ENCODE measurements at regions not wholly inside any gene's neighbourhood (a gene's known extent, or its start where the extent isn't known, plus 50 kb on each side); places are given as distances from the start of the nearest gene placed in this dataset.

DNA sequence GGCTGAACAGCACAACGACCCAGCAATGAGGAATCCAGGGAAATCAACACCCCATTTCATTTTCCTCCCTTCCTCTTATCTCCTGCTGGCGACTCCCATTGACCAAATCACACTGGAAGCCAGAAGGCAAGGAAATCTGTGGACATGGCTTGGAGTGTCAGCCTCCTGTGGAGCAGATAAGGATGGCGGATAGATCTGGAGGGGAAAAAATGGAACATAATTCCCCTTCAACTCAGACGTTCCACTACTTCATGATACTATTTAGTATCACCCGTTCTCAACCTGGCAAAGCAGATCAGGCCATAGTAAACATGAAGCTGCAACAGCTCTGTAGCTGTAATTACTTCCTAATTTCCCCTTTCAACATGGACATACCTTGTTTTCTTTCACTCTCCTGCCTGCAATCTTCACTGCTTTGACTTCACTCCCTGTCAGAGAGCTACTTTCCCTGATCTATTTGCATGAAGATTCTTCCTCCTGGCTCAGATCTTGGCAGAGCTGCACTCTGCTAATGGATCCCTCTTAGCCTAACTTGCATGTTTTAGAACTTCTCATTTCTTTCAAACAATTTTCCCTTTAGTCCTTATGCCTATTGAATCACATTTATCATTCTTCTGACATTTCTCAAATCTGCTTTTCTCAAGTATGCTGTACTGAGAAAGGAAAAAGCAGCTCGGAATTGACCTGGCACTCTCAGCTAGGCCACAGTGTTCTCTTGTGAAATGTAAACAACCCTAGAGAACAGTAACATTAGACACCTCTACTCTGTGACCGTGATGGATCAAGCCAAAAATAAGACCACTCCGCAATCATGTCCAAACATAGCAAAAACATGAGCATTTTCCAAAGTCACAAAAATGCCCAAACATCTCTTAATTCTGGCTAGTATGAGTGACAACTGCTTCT is 135.1 kb downstream of the ETNK1 start:
- Histone ChIP-seq H2BK15ac (replicated peaks; ENCODE audit: low read depth) (no peak overlapping the region), H3K18ac (ENCODE audit: low read length) (peak overlapping the region; percentile 7), H3K4me3 (ENCODE audit: low read length) (no peak overlapping the region), H3K9ac (ENCODE audit: low read length) (no peak overlapping the region), H3K56ac (ENCODE audit: low read length) (no peak overlapping the region), H2AK5ac (ENCODE audit: low read length) (no peak overlapping the region), H3K4me1 (ENCODE audit: control insufficient read depth, low read depth, low read length) (no peaks in the 10 kb centered on the region), H3K79me2 (ENCODE audit: control insufficient read depth, insufficient read depth, low read length) (no peaks in the 10 kb centered on the region), H2BK120ac (ENCODE audit: low read depth, low read length) (peak overlapping the region; percentile 39), H3K36me3 (ENCODE audit: control insufficient read depth, insufficient read depth, low read length) (no peaks in the 10 kb centered on the region), H3K27ac (ENCODE audit: low read depth, low read length) (peak overlapping the region; percentile 27), H4K8ac (ENCODE audit: low read depth, low read length) (no peak overlapping the region), H3K27me3 (ENCODE audit: insufficient read depth, low read length, poor library complexity) (no peaks in the 10 kb centered on the region), H3K4ac (ENCODE audit: low read depth, low read length) (no peak overlapping the region), H3K79me1 (ENCODE audit: low read length) (no peaks in the 10 kb centered on the region), H2BK5ac (ENCODE audit: low read length) (no peak overlapping the region), H3K23ac (ENCODE audit: low read length) (no peak overlapping the region), H3K4me2 (ENCODE audit: low read length) (no peak overlapping the region), H4K5ac (ENCODE audit: low read length) (no peak overlapping the region)
- no CpG with 5 or more reads among the region's 8 CpGs for WGBS (ENCODE audit: extremely low coverage, insufficient coverage, low lambda C conversion rate)
- peak; percentile 90 for DNase-seq

DNA sequence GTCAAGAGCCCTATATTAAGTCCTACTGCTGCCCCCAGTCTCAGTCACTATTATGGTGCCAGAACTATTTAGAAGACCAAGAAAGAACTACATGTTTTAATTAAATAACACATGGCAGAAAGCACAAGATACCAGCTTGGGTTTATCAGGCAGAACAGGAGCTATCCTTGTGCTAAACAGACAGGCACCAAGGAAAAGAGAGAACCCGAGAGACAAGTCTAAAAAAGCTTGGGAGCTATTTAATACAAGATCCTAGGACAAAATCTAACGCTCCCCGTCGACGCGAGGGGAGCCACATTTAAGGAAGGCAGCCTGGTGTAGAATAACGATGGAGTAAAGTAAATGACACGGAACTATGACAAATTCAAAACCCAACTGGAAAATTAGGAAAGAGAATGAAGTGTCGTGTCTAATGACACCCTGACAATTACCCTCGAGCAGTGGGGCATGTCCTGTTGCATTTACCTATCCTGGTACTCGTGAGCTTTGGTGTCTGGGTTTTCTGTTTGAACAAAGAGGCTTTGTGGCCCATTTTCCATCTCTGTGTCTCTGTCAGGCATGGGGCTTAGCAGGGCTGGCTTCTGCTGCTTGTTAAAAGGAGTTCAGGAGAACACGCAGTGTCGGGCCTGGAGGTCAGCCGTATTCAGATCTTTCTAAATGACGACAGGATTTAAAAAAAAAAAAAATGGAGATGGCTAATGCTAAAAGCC is 140.6 kb downstream of the ETNK1 start:
- Histone ChIP-seq H3K4ac (ENCODE audit: low read depth, low read length) (peak overlapping the region; percentile 43), H3K27me3 (ENCODE audit: insufficient read depth, low read length, poor library complexity) (no peaks in the 10 kb centered on the region), H3K36me3 (ENCODE audit: control insufficient read depth, insufficient read depth, low read length) (no peaks in the 10 kb centered on the region), H2AK5ac (ENCODE audit: low read length) (no peak overlapping the region), H3K23ac (ENCODE audit: low read length) (no peak overlapping the region), H3K79me1 (ENCODE audit: low read length) (no peaks in the 10 kb centered on the region), H4K5ac (ENCODE audit: low read length) (no peak overlapping the region), H3K4me2 (ENCODE audit: low read length) (no peak overlapping the region), H2BK5ac (ENCODE audit: low read length) (no peak overlapping the region), H3K9ac (ENCODE audit: low read length) (no peak overlapping the region), H3K4me1 (ENCODE audit: control insufficient read depth, low read depth, low read length) (no peaks in the 10 kb centered on the region), H3K4me3 (ENCODE audit: low read length) (no peak overlapping the region), H2BK120ac (ENCODE audit: low read depth, low read length) (no peak overlapping the region), H3K79me2 (ENCODE audit: control insufficient read depth, insufficient read depth, low read length) (no peaks in the 10 kb centered on the region), H3K18ac (ENCODE audit: low read length) (no peak overlapping the region), H3K27ac (ENCODE audit: low read depth, low read length) (no peak overlapping the region), H3K56ac (ENCODE audit: low read length) (no peak overlapping the region), H2BK15ac (replicated peaks; ENCODE audit: low read depth) (no peak overlapping the region), H4K8ac (ENCODE audit: low read depth, low read length) (no peak overlapping the region)
- DNase-seq: no peak
- no CpG with 5 or more reads among the region's 15 CpGs for WGBS (ENCODE audit: extremely low coverage, insufficient coverage, low lambda C conversion rate)

GRCh38 chr12:22766911-22767420 is 142.0 kb downstream of the ETNK1 start:
- no peak overlapping the region for H2BK120ac ChIP-seq (ENCODE audit: low read depth, low read length)
- no peak overlapping the region for H3K4ac ChIP-seq (ENCODE audit: low read depth, low read length)
- no peaks in the 10 kb centered on the region for H3K36me3 ChIP-seq (ENCODE audit: control insufficient read depth, insufficient read depth, low read length)
- H3K4me2 ChIP-seq (ENCODE audit: low read length): no peak overlapping the region
- H3K9ac ChIP-seq (ENCODE audit: low read length): no peak overlapping the region
- DNase-seq: no peak
- H3K27ac ChIP-seq (ENCODE audit: low read depth, low read length): no peak overlapping the region
- H2BK15ac ChIP-seq (replicated peaks; ENCODE audit: low read depth): no peak overlapping the region
- no peak overlapping the region for H2AK5ac ChIP-seq (ENCODE audit: low read length)
- H4K8ac ChIP-seq (ENCODE audit: low read depth, low read length): no peak overlapping the region
- H4K5ac ChIP-seq (ENCODE audit: low read length): no peak overlapping the region
- H3K56ac ChIP-seq (ENCODE audit: low read length): no peak overlapping the region
- H2BK5ac ChIP-seq (ENCODE audit: low read length): no peak overlapping the region
- H3K27me3 ChIP-seq (ENCODE audit: insufficient read depth, low read length, poor library complexity): no peaks in the 10 kb centered on the region
- no peak overlapping the region for H3K4me3 ChIP-seq (ENCODE audit: low read length)
- H3K79me2 ChIP-seq (ENCODE audit: control insufficient read depth, insufficient read depth, low read length): no peaks in the 10 kb centered on the region
- no peaks in the 10 kb centered on the region for H3K4me1 ChIP-seq (ENCODE audit: control insufficient read depth, low read depth, low read length)
- no peaks in the 10 kb centered on the region for H3K79me1 ChIP-seq (ENCODE audit: low read length)
- no peak overlapping the region for H3K23ac ChIP-seq (ENCODE audit: low read length)
- no peak overlapping the region for H3K18ac ChIP-seq (ENCODE audit: low read length)
- WGBS (ENCODE audit: extremely low coverage, insufficient coverage, low lambda C conversion rate): no CpG with 5 or more reads among the region's 7 CpGs

- Histone ChIP-seq H3K18ac (ENCODE audit: low read length) (no peak overlapping the region), H3K79me2 (ENCODE audit: control insufficient read depth, insufficient read depth, low read length) (no peaks in the 10 kb centered on the region), H3K27me3 (ENCODE audit: insufficient read depth, low read length, poor library complexity) (no peaks in the 10 kb centered on the region), H3K56ac (ENCODE audit: low read length) (no peak overlapping the region), H3K4me2 (ENCODE audit: low read length) (no peak overlapping the region), H3K4me3 (ENCODE audit: low read length) (no peak overlapping the region), H2BK5ac (ENCODE audit: low read length) (no peak overlapping the region), H2BK15ac (replicated peaks; ENCODE audit: low read depth) (no peak overlapping the region), H2BK120ac (ENCODE audit: low read depth, low read length) (no peak overlapping the region), H3K4me1 (ENCODE audit: control insufficient read depth, low read depth, low read length) (peaks cover under 1% of the 10 kb centered on the region), H3K27ac (ENCODE audit: low read depth, low read length) (no peak overlapping the region), H3K79me1 (ENCODE audit: low read length) (no peaks in the 10 kb centered on the region), H3K4ac (ENCODE audit: low read depth, low read length) (no peak overlapping the region), H3K36me3 (ENCODE audit: control insufficient read depth, insufficient read depth, low read length) (no peaks in the 10 kb centered on the region), H3K9ac (ENCODE audit: low read length) (no peak overlapping the region), H2AK5ac (ENCODE audit: low read length) (no peak overlapping the region), H4K8ac (ENCODE audit: low read depth, low read length) (no peak overlapping the region), H3K23ac (ENCODE audit: low read length) (no peak overlapping the region), H4K5ac (ENCODE audit: low read length) (no peak overlapping the region)
- no CpG with 5 or more reads among the region's 3 CpGs for WGBS (ENCODE audit: extremely low coverage, insufficient coverage, low lambda C conversion rate)
- DNase-seq: no peak
Measured at GRCh38 chr12:22781339-22781738, 156.4 kb downstream of the ETNK1 start.

DNA sequence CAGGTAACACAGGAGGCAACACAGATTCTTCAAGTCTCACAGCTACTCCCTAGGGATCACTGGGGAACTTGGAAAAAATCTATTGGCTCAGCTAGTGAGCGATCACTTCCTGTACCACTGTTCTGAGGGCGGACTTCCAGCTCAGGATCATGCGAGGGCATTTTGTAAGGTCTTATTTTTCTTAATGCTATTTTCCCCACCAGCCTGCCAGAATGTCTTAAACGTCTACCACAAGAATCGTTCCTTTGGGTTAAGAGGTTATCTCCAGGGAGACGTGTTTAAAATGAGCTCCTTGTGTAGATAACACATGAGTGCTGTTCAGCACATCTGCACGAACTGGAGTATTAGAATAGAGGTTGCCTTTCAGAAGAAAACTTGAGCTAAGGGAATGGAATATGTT is 162.6 kb downstream of the ETNK1 start:
- no peaks in the 10 kb centered on the region for H3K79me1 ChIP-seq (ENCODE audit: low read length)
- no peak overlapping the region for H2AK5ac ChIP-seq (ENCODE audit: low read length)
- no peak for DNase-seq
- no peak overlapping the region for H3K4me3 ChIP-seq (ENCODE audit: low read length)
- H2BK5ac ChIP-seq (ENCODE audit: low read length): no peak overlapping the region
- H3K27me3 ChIP-seq (ENCODE audit: insufficient read depth, low read length, poor library complexity): no peaks in the 10 kb centered on the region
- no peak overlapping the region for H3K56ac ChIP-seq (ENCODE audit: low read length)
- H3K18ac ChIP-seq (ENCODE audit: low read length): no peak overlapping the region
- no peaks in the 10 kb centered on the region for H3K36me3 ChIP-seq (ENCODE audit: control insufficient read depth, insufficient read depth, low read length)
- H2BK15ac ChIP-seq (replicated peaks; ENCODE audit: low read depth): no peak overlapping the region
- no peaks in the 10 kb centered on the region for H3K79me2 ChIP-seq (ENCODE audit: control insufficient read depth, insufficient read depth, low read length)
- no peak overlapping the region for H2BK120ac ChIP-seq (ENCODE audit: low read depth, low read length)
- H4K5ac ChIP-seq (ENCODE audit: low read length): no peak overlapping the region
- peak overlapping the region; percentile 28 for H4K8ac ChIP-seq (ENCODE audit: low read depth, low read length)
- H3K9ac ChIP-seq (ENCODE audit: low read length): no peak overlapping the region
- H3K4ac ChIP-seq (ENCODE audit: low read depth, low read length): no peak overlapping the region
- H3K4me1 ChIP-seq (ENCODE audit: control insufficient read depth, low read depth, low read length): peaks cover 2% of the 10 kb centered on the region
- H3K4me2 ChIP-seq (ENCODE audit: low read length): no peak overlapping the region
- H3K23ac ChIP-seq (ENCODE audit: low read length): no peak overlapping the region
- no CpG with 5 or more reads among the region's 7 CpGs for WGBS (ENCODE audit: extremely low coverage, insufficient coverage, low lambda C conversion rate)
- no peak overlapping the region for H3K27ac ChIP-seq (ENCODE audit: low read depth, low read length)

Data from mesendoderm (in vitro differentiated cells).